Left kidney (tissue), 1 donor: ENCODE measurements at regions not wholly inside any gene's neighbourhood (a gene's known extent, or its start where the extent isn't known, plus 50 kb on each side); places are given as distances from the start of the nearest gene placed in this dataset.
"Not testable (repeated sequence)": the region's sequence is repeated elsewhere in the genome, so short reads cannot be mapped to it uniquely, and the experiment has no call there.

Experiments used
- DNase-seq: peaks from one replicate; pipeline ENCODE4 v3.0.0-alpha.2; 2013

- DNase-seq, result no peak
These were observed 450.1 kb downstream of the METTL4 start for GRCh38 chr18:2121224-2121623.

GRCh38 chr18:2123077-2123476 is 448.2 kb downstream of the METTL4 start:
- no peak for DNase-seq

- DNase-seq, result no peak
These were observed 436.9 kb downstream of the METTL4 start for GRCh38 chr18:2134364-2134763.

- DNase-seq, result no peak
These were observed 436.0 kb downstream of the METTL4 start for GRCh38 chr18:2135309-2135708.

DNA sequence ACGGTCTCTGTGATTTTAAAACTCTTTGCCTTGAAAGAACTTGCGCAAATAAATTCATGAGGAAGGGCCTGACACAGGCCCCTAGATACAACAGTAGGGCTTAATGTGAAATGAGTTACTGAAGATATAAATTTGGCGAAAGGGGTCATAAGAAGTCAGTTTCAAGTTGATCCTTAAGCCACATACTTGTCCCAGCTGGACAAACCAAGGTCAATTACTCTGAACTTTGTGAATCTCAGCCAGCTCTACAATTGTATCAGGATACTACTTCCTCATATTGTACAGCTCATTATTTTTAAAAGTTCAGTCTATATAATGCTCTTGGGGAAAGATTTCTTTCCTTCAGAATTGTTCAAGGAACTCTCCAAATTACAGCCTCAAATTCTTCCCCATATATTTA is 432.8 kb downstream of the METTL4 start:
- DNase-seq, result no peak

GRCh38 chr18:2139691-2140090 is 431.6 kb downstream of the METTL4 start:
- DNase-seq, result no peak

DNA sequence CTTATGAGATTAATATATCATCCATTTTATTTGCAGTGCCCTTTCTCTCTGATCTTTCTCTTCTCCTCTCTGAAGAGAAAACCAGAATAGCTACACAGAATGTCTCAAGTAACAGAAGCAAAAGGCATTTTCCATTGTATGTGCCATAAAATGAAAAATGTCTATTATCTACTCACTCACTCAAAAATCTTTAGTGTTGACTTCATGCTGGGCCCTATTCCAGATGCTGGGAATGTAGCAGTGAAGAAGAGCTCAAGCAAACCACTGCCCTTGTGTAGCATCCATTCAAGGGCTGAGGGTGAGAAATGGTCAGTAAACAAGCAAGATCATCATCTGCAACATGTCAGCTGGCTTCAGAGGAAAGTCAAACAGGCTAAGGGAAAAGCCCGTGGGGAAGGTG is 427.7 kb downstream of the METTL4 start:
- no peak for DNase-seq

- DNase-seq, result no peak
These were observed 426.5 kb downstream of the METTL4 start for GRCh38 chr18:2144811-2145210.

GRCh38 chr18:2146092-2146491 is 425.2 kb downstream of the METTL4 start:
- no peak for DNase-seq

DNA sequence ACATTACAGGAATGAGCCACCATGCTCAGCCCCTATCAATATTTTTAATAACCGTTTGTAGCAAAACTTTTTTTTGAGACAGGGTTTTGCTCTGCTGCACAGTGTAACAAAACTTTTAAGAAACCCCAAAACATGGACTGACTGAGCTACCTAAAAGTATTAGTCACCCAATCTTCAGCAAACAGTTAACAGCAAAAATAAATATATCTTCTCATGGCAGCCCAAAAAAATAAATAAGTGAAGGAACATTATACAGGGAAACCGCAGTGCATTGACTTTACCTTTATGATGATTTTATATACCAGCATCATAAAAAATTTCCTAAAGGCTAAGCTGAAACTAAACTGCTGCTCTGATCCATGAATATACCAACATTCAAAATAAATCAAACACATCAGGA is 424.6 kb downstream of the METTL4 start:
- no peak for DNase-seq

GRCh38 chr18:2147476-2148230 is 423.7 kb downstream of the METTL4 start:
- no peak for DNase-seq

DNA sequence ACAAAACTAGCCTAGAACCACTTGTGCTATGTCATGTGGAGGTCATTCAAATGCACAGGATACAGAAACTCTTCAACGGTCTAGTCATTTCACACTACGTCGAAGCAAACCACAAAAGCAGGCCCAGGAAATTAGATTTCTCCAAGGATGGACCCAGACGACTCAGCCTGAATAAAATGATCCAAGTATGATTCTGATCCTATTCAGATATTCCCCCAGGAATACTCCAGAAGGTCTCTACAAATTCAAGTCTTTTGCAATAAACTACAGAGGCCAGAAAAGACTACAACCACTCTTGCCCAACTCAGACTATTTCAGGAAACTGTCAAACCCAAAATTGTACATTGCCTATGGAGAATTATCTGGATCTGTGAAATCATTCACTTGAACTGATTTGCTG is 422.5 kb downstream of the METTL4 start:
- DNase-seq, result no peak

DNA sequence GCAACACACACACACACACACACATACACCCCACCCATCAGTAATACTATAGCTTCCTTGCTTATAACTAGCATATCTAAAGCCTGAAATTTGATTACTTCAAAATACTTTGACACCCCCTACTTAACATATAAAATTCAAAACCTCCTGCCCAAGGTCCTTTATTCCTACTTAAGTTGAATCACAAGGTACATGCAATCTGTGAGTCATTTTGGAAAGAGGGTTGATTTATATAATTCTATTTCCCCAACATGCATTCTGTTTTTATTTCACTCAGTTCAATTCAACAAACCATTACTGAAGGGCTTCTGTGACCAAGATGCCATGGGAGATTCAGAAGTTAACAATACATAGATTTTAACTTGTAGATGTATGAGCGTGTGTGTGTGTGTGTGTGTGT is 420.7 kb downstream of the METTL4 start:
- DNase-seq, result no peak

DNA sequence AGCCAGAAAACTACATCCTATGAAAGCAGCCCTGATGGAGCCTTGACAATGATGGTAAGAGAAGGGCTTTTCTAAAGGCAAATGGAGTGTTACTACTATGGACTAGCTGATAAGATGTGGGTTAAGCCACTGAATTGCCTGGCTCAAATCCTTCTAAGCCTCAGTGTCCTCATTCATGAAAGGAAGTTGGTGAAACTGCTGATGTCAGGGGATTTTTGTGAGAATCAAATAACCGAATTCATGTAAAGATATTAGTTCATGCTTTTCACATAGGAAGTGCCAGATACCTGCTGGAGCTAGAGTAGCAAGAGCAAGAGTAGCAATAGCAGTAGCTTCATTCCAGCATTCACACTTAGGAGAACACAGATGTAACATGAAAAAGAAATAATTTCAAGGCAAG is 417.0 kb downstream of the METTL4 start:
- DNase-seq, result no peak

DNA sequence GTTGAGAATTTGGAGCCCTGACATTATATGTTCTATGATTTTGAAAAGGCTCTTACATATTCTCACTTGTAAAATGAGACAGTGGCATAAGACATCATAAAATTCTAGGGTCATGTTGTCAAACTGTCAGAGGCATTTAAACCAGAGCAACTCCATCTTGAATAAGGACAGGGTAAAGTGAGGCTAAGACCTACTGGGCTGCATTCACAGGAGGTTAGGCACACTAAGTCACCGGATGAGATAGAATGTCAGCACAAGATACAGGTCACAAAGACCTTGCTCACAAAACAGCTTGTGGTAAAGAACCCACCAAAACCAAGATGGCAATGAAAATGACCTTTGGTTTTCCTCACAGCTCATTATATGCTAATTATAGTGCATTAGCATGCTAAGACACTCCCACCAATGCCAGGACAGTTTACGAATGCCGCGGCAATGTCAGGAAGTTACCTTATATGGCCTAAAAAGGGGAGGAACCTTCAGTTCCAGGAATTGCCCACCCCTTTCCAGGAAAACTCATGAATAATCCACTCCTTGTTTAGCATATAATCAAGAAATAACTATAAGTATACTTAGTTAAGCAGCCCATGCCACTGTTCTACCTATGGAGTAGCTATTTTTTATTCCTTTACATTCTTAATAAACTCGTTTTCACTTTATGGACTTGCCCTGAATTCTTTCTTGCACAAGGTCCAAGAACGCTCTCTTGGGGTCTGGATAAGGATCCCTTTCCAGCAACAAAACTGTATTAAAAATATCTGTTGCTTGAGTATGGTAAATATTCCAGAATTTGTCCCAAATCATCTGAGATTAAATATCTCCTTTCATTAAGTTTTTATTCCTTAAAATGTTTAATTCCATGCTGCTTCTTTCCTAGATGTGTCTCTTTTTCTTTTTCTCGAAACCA is 406.4 kb downstream of the METTL4 start:
- DNase-seq, result no peak

DNA sequence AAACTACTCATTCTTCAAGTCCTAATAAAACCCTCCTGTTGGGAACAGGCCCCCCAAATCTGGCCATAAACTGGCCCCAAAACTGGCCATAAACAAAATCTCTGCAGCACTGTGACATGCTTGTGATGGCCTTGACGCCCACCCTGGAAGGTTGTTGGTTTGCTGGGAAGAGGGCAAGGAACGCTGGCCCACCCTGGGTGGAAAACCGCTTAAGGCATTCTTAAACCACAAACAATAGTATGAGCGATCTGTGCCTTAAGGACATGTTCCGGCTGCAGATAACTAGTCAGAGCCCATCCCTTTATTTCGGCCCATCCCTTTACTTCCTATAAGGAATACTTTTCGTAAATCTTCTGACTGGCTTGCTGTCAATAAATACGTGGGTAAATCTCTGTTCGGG is 404.4 kb downstream of the METTL4 start:
- DNase-seq, result not testable (repeated sequence)

GRCh38 chr18:2168022-2168421 is 403.3 kb downstream of the METTL4 start:
- DNase-seq, result no peak

GRCh38 chr18:2169656-2170055 is 401.6 kb downstream of the METTL4 start:
- no peak for DNase-seq

DNA sequence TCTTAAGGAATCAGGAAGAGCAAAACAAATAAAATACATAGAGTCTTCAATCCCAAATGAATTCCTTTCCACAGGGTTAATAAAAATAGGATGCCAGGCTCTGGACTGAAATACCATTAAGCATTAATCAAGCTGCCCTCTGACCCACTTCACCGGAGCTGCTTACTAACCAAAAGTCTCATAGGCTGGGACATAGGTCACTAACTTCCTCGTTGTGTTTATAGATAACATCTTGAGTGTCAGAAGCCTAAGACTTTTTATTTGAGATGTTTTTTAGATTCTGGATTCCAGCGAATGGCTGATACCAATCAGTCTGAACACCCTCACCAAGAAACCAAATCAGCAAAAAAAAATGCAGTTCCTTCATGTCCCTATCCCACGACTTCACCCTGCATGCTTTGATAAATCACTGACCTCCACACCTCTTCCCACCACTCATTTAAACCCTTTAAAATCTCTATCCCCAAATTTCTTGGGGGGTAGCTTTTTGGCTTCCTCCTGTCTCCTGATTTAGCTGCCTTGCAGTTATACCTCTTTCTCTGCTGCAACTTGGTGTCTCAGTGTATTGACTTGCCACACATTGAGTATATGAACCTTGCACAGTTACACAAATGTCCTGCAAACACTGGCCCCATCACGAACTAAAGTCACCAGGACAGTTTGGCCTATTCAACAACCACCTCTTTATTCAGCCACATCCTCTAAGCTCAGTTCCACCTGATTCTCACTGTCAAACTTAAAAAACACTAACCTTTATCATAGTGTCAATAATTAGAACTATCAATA is 399.3 kb downstream of the METTL4 start:
- no peak for DNase-seq

GRCh38 chr18:2172881-2173280 is 398.4 kb downstream of the METTL4 start:
- DNase-seq, result no peak

GRCh38 chr18:2173486-2173885 is 397.8 kb downstream of the METTL4 start:
- DNase-seq, result no peak

DNA sequence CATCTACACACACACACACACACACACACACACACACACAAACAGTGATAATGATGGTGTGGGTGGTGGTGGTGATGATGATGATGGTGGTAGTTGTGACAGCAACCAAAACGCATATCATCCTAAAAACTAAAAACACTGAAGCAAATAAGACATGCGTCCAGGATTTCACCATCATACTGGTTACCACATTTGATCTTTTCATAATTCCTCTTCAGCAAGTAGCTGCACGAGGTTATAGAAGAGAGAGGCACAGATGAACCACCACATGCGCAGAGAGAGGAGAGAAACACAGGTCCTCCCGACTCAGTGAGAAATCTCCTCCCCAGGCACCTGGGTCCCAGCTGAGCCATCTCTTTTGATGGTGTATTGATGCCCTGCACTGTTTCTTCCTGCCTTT is 393.3 kb downstream of the METTL4 start:
- no peak for DNase-seq
